GM12873 (cell line): ENCODE measurements at regions not wholly inside any gene's neighbourhood (a gene's known extent, or its start where the extent isn't known, plus 50 kb on each side); places are given as distances from the start of the nearest gene placed in this dataset.

ENCODE experiments used
- CTCF ChIP-seq: IDR thresholded peaks from 2 replicates; pipeline ENCODE4 v1.5.1; 2012; ENCODE audit warnings: low read depth, mild to moderate bottlenecking, moderate library complexity, low read length, control low read depth; ENCODE audit not compliant: insufficient read depth; ENCODE audit errors: missing control alignments

GRCh38 chr2:2839393-2839781 lies 508.3 kb upstream of the MYT1L start:
- no peak for TF ChIP-seq CTCF

- no peak for TF ChIP-seq CTCF
These were observed 507.4 kb upstream of the MYT1L start for GRCh38 chr2:2838548-2838845.

- no peak for TF ChIP-seq CTCF
These were observed 506.9 kb upstream of the MYT1L start for GRCh38 chr2:2837746-2838547.

- TF ChIP-seq CTCF: no peak
These were observed 505.4 kb upstream of the MYT1L start for GRCh38 chr2:2836343-2837070.

GRCh38 chr2:2834516-2835254 lies 503.6 kb upstream of the MYT1L start:
- no peak for TF ChIP-seq CTCF

- TF ChIP-seq CTCF: no peak
These were observed 503.0 kb upstream of the MYT1L start for GRCh38 chr2:2834105-2834504.

- TF ChIP-seq CTCF: no peak
These were observed 501.6 kb upstream of the MYT1L start for GRCh38 chr2:2832657-2833056.
